ENCODE measurements at regions not wholly inside any gene's neighbourhood (a gene's known extent, or its start where the extent isn't known, plus 50 kb on each side); places are given as distances from the start of the nearest gene placed in this dataset.
A peak's percentile ranks its signal among the peaks of the same experiment; 100 is the strongest.

DNA sequence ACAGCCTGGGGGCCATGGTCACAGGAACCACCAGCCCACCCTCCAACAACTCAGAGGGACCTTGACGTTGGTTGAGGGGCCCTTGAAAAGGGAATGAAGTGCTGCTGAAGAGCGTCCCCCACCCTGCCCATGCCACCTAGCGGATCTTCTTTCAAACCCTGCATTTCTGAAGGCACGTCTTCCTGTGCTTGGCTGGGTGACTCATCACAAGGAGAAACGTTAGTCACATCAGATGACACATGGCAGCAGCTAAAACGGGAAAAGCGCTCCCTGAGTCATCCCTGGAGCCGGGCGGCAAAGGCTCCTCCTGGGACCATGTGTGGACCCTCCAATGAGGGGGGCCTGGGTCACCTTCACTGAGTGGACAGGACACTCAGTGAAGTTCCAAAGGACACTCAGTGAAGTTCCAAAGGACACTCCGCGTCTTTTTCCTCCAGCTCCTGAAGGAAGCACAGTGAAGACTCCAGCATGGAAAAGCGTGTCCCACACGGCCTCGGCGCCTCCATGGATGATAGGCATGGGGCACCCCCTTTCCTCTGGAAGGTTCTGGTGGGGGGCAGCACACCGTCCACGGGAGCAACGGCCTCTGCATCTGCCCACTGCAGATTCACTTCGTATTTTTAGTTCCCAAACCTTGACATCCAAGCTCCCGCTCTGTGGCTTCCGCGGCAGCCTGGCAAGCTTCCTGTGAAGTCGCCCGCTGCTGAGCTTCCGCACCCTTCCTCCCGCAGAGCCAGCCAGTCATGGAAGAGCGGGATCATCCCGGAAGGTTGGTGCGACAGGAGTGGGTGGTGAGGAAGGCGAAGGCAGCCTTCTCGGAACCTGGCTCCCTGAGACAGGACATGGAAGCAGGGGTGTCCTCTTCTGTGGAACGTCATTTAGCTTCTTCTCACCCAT is 383.4 kb downstream of the VRK1 start:
- DNase-seq (ENCODE audit: low read depth in 2 of 3, low spot score in 2 of 3): peak in 1 of 3 donors; percentile 18

GRCh38 chr14:97185186-97185585 is 388.0 kb downstream of the VRK1 start:
- peak in 1 of 3 donors; percentile 43 for DNase-seq (ENCODE audit: low read depth in 2 of 3, low spot score in 2 of 3)

- no peak for DNase-seq (ENCODE audit: low read depth in 2 of 3, low spot score in 2 of 3)
Observed at GRCh38 chr14:97187916-97188315, 390.7 kb downstream of the VRK1 start.

DNA sequence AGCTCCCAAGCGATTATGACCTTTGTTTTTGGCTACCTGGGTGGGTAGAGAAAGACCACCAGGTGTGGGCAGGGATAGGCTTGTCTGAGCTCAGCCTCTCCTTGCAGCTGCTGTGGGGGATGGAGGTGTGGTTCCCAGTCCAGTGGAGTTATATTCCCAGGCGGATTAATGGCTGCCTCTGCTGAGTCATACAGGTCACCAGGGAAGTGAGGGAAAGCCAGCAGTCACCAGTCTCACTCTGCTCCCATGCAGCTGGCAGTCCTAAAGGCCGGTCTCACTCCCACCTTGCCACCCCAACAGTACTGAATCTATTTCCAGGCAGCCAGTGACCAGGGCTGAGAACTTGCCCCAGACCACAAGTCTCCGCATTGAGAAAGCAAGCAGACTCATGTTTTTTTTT is 399.2 kb downstream of the VRK1 start:
- DNase-seq (ENCODE audit: low read depth in 2 of 3, low spot score in 2 of 3): no peak

DNA sequence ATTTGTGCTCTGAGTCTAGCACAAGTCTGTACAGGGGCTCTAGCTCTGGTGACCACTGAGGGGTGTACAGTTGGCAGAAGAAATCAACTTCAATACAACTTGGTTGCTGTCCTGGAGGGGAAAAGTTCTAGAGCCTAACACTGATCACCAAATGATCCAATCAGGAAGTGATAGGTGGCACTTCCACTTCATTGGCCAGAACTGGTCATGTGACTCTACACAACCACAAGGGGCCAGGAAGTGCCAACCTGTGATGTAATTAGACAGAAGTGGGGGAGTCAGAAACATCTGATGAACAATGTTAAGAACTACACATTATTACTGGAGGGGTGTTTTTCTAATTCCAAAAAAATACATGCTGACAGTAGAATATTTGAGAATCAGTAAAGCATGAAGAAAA is 401.6 kb downstream of the VRK1 start:
- no peak for DNase-seq (ENCODE audit: low read depth in 2 of 3, low spot score in 2 of 3)

GRCh38 chr14:97200245-97200644 is 403.1 kb downstream of the VRK1 start:
- DNase-seq (ENCODE audit: low read depth in 2 of 3, low spot score in 2 of 3): no peak

DNA sequence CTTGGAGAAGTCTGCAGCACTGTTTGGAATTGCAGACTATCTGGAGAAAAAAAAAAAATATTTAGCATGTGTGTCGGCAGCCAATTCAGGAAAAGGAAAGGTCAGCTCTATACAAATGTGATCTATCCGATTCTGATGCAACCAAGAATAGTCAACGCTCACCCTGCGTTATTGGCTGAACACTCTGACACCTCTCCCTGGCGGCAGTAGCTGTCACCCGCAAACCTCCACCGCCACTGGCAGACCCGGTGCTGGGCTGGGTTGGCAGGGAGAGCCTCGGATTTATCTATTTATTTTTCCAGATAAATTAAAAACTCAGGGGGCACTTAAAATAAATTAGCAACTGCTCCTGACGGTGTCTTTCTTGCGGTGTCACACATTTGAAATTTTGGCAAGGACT is 409.7 kb downstream of the VRK1 start:
- no peak for DNase-seq (ENCODE audit: low read depth in 2 of 3, low spot score in 2 of 3)

DNA sequence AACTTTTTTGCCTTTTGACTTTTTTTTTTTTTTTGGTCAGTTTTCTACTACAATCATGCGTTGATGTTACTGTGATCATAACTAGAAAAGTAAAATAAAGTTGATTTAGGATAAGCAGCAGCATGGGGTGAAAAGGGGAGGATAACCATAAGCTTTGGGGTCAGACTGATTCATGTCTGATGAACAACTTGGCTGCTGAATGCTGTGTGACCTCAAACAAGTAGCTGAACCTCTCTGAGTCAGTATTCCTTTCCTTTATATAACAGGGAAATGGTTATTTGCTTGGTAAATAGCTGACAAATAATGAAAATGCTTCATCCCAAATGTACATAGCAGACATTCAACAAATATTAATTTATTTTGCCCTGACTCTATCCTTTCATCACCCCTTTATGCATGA is 413.0 kb downstream of the VRK1 start:
- DNase-seq (ENCODE audit: low read depth in 2 of 3, low spot score in 2 of 3): no peak

DNA sequence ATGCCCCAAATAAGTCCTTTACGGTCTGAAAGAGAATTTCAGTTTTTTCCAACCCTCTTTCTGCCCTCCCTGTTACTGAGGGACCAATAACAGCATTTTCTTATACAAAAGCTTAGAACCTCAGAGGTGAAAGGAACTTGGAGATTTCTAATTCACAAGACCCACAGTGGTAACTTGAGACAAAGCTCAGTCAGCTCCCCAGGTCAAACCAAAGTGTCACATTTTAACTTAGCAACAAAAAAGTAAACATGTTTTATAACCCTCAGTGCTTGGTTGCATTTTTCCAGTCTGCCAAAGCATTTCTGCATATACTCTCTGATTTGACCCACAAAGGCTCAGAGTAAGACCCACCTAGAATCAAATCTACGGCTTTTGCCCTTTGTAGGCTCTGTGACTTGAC is 415.2 kb downstream of the VRK1 start:
- no peak for DNase-seq (ENCODE audit: low read depth in 2 of 3, low spot score in 2 of 3)

GRCh38 chr14:97213720-97214119 is 416.5 kb downstream of the VRK1 start:
- DNase-seq (ENCODE audit: low read depth in 2 of 3, low spot score in 2 of 3): no peak

DNA sequence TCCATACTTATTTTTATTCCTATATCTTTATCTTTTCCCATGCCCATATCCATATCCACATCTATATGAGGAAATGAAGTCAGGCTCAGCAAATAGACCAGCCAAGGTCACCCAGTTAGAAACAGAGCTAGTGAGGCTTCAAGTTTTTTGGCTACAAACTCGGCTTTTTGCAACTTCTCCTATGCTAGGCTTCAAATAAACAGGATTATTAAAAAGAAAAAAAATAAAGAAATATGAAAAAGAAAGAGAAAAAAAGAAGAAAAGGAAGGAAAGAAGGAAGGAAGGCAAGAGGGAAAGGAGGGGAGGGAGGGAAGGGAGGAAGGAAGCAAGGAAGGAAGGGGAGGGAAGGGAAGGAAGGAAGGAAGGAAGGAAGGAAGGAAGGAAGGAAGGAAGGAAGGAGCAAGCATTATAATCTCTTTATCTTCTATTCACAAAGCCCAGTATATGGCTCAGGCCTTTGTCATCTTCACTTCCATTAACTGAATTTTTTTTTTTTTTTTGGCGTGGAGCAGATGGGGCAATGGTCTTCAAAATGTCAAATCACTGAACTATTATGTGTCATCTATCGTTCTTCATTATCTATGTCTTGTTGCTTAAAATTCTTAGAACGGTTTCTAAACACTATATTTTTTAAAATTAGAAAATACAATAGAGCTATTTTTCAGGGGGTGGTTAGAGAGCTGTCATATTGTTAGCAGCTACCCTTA is 418.2 kb downstream of the VRK1 start:
- DNase-seq (ENCODE audit: low read depth in 2 of 3, low spot score in 2 of 3): no peak

- no peak for DNase-seq (ENCODE audit: low read depth in 2 of 3, low spot score in 2 of 3)
Observed at GRCh38 chr14:97217111-97217885, 420.1 kb downstream of the VRK1 start.

- no peak for DNase-seq (ENCODE audit: low read depth in 2 of 3, low spot score in 2 of 3)
Observed at GRCh38 chr14:97218274-97218673, 421.1 kb downstream of the VRK1 start.

GRCh38 chr14:97218691-97219430 is 421.7 kb downstream of the VRK1 start:
- peak in 2 of 3 donors; percentile 18 to 33 for DNase-seq (ENCODE audit: low read depth in 2 of 3, low spot score in 2 of 3)

DNA sequence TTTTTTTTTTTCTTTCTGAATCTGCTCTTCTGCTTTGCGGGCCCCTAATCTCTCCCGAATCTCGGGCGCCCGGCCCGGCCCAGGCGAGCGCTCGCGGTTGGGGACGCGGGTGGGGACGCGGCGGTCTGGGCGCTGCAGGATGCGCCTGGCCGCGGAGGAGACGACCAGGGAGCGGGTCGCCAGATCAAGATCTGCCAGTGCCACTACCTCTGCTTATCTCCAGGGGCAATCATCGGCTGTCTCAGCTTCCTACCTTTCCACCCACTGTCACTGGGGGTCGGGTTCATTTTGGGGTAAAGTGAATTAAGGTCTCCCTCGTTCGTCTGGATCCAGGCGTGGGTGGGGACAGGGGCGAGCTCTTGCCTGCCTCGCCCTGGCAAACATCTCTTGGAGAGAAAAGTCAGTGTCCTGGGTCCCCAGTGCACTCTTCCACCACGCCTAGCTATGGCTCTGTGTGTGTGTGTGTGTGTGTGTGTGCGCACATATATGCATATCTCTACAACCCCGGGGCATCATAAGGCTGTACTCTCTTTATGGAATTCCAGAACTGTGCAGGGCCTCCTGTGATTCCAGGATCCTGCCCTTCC is 422.3 kb downstream of the VRK1 start:
- DNase-seq (ENCODE audit: low read depth in 2 of 3, low spot score in 2 of 3): peak in 2 of 3 donors; percentile 17 to 34

DNA sequence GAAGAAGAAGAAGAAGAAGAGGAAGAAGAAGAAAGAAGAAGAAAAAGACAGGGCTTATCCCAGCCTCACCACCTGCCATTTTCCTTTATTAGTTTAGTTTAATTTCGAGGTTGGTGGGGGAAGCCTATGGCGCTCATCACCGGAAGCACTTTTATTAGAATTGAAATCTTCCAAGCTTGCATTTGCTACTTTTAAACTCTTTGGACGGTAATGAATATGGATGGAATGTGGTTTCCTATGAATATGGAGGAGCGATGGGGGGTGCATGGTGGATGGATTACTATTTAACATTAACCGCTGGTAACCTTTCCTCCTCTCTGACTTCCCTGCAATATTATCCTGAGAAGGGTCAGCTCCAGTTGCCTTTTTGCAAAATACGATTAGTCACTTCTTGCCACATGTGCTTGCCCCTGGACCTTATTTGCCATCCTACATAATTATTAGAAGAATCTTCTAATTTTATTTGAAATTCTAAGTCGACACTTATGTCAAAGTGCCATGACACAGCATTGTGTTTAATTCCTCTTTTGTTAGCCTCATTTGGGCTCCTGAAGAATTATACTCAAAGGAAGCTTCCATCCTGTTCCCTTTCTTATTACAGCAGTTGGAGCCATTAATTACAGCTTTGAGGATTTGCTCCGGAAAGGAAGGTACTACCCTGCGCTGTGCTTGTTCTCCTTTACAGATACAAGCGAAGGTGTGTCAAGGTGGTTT is 424.5 kb downstream of the VRK1 start:
- no peak for DNase-seq (ENCODE audit: low read depth in 2 of 3, low spot score in 2 of 3)

DNA sequence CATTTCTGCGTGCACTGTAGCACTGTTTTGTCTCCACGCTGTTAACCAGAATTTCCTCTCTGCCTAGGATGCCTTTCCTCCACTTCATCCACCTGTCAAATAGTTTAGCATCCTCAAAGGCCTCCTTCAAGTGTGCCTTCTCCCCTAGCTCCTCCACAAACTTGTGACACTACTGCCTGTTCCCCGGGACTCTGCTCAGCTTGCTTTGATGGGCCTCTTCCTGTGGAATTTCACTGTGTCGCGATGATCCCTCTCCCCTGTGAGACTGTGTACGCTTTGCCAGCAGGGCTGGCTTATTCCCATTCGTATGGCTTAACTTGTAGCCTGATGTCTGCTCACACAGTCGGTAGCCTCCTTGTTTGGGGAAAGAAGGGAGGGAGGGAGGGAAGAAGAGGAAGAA is 426.8 kb downstream of the VRK1 start:
- DNase-seq (ENCODE audit: low read depth in 2 of 3, low spot score in 2 of 3): no peak

DNA sequence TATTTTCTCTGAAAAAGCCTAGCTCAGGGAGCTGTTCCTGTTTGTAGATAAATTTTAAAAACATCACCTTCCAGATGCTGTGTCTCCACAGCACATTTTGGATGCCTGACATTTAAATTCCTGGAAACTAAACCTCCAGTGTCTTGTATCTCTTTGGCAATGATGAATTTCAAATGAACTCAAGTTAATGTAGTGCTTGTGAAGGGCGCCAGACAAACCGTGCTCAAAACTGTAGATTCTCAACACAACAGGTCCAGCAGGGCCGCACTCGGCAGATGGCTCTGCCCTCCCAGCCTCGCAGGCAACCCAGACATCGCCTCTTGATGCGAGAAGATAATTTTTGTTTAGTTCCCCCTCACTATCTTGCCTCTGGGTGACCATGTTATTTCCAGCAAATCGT is 432.9 kb downstream of the VRK1 start:
- DNase-seq (ENCODE audit: low read depth in 2 of 3, low spot score in 2 of 3): no peak

DNA sequence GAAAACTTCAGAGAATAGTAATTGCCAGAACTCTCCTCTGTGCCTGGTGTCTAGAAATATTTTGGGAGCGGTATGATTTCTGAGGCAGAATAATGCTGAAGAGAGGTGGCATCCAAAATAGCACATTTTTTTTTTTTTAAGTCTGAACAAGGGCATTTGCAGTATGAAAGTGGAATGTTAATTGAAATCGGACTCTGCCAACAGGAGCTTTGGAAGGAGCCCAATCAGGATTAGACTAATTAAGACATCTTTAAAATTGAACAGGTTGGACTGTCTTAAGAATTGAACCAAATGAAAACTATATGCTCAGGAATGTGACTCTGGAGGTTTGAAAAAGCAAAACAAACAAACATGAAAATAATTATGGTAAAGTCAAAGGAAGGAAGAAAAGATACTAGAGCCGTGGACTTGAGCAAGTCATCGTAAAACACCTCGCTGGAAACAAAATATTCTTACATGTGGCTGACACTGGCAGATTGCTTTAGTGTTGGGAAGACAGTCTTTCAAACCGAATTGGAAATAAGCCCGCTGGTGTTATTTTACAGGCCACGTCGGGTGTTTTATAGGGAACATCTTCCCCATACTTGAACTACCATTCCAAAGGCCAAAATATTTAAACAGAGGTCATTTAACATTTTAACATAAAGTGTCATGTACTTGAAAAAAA is 436.3 kb downstream of the VRK1 start:
- no peak for DNase-seq (ENCODE audit: low read depth in 2 of 3, low spot score in 2 of 3)

All from hematopoietic multipotent progenitor cell (in vitro differentiated cells).